ENCODE measurements at regions not wholly inside any gene's neighbourhood (a gene's known extent, or its start where the extent isn't known, plus 50 kb on each side); places are given as distances from the start of the nearest gene placed in this dataset.

DNA sequence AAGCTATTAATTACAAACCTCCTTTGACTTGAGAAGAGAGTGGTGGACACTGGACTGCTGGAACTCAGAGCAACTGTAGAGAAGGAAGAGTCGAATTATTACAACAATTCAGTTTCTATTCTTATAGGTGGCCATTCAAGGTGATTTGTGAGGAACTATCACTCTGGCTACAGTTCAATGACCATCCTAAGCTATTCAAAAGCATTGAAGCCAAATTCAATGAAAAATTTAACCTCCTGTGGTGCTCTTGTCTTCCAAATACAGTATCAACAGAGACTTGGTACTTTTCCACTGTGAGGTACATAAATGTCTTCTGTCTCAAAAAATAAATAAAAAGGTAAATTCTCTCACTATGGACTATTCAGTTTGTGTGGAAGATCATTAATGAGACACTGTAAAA lies 513.3 kb upstream of the SEMA6D start:
- Histone ChIP-seq H3K56ac (ENCODE audit: extremely low read depth, insufficient read depth, low read length) (no peak overlapping the region), H3K23ac (ENCODE audit: low read depth, low read length) (no peak overlapping the region), H3K9ac (ENCODE audit: low read depth, low read length) (no peak overlapping the region), H4K91ac (ENCODE audit: insufficient read depth, low read depth, low read length) (no peak overlapping the region), H3K27me3 (ENCODE audit: control insufficient read depth, insufficient read depth, low read length) (peaks cover 2% of the 10 kb centered on the region; the same call in 1 of the 2 replicates), H3K79me1 (ENCODE audit: low read depth in 1 of 2, low read length in 2 of 2) (no peaks in the 10 kb centered on the region), H2AK9ac (replicated peaks; ENCODE audit: low read depth, low read length, poor library complexity) (no peak overlapping the region), H2BK5ac (ENCODE audit: low read depth, low read length, poor library complexity, severe bottlenecking) (no peak overlapping the region), H2BK120ac (ENCODE audit: low read depth, low read length) (no peak overlapping the region), H4K8ac (ENCODE audit: low read depth in 2 of 2, low read length in 2 of 2) (no peak overlapping the region), H4K5ac (ENCODE audit: low read depth, low read length) (no peak overlapping the region), H3K9me3 (ENCODE audit: control insufficient read depth, insufficient read depth, low read length) (no peaks in the 10 kb centered on the region), H2AK5ac (ENCODE audit: low read depth, low read length) (no peak overlapping the region), H2BK20ac (ENCODE audit: low read depth, low read length) (no peak overlapping the region), H3K9me1 (ENCODE audit: insufficient read depth, low read length) (no peaks in the 10 kb centered on the region), H4K20me1 (ENCODE audit: insufficient read depth, low read length) (no peaks in the 10 kb centered on the region), H3K27ac (ENCODE audit: insufficient read depth, low read length) (no peak overlapping the region), H3K14ac (replicated peaks; ENCODE audit: low read depth, low read length) (no peak overlapping the region), H2AFZ (replicated peaks; ENCODE audit: low read length, poor library complexity) (no peak overlapping the region), H3K4me1 (ENCODE audit: control insufficient read depth, insufficient read depth, low read length) (no peaks in the 10 kb centered on the region), H2BK15ac (ENCODE audit: low read depth, low read length) (no peak overlapping the region), H3K18ac (ENCODE audit: low read depth, low read length) (no peak overlapping the region), H3K4me2 (ENCODE audit: low read depth, low read length) (no peak overlapping the region), H3K36me3 (ENCODE audit: control insufficient read depth, insufficient read depth, low read length) (no peaks in the 10 kb centered on the region), H3K4me3 (ENCODE audit: insufficient read depth, low read depth, low read length) (no peak overlapping the region), H3K4ac (ENCODE audit: low read depth, low read length) (no peak overlapping the region)
- ChIA-PET CTCF (interaction anchor here (1.0 to 1.1 kb wide), 2 partner anchors 784 to 1080 kb away, joined by 3 read pairs; no protein-coding TSS in a partner anchor), POLR2A (ENCODE audit: unreplicated experiment) (no interaction called here)
- no peak for DNase-seq
- TF ChIP-seq FOS (IDR thresholded peaks at IDR 0.05; ENCODE audit: low read depth, low read length) (no peak), RAD21 (IDR thresholded peaks at IDR 0.05; ENCODE audit: low read length) (no peak), CHD1 (IDR thresholded peaks at IDR 0.05; ENCODE audit: low read depth, low read length) (no peak), SMC3 (IDR thresholded peaks at IDR 0.05; ENCODE audit: low read depth, low read length) (no peak), MXI1 (IDR thresholded peaks at IDR 0.05; ENCODE audit: borderline replicate concordance, low read depth, low read length) (no peak), POLR2A (IDR thresholded peaks at IDR 0.05; ENCODE audit: low read depth, low read length) (no peak), NFE2L2 (IDR thresholded peaks at IDR 0.05; ENCODE audit: low read depth, low read length) (no peak), RFX5 (IDR thresholded peaks at IDR 0.05; ENCODE audit: low read depth, low read length) (no peak), RCOR1 (IDR thresholded peaks at IDR 0.05; ENCODE audit: insufficient replicate concordance, low read length) (no peak), BHLHE40 (IDR thresholded peaks at IDR 0.05; ENCODE audit: low read depth, low read length) (no peak), MAZ (IDR thresholded peaks at IDR 0.05; ENCODE audit: borderline replicate concordance, low read depth, low read length) (no peak), MAFK (IDR thresholded peaks at IDR 0.05; ENCODE audit: low read depth, low read length) (no peak), CEBPB (IDR thresholded peaks at IDR 0.05; ENCODE audit: low read depth, low read length) (no peak)
- TF ChIP-seq, protein P1, sequence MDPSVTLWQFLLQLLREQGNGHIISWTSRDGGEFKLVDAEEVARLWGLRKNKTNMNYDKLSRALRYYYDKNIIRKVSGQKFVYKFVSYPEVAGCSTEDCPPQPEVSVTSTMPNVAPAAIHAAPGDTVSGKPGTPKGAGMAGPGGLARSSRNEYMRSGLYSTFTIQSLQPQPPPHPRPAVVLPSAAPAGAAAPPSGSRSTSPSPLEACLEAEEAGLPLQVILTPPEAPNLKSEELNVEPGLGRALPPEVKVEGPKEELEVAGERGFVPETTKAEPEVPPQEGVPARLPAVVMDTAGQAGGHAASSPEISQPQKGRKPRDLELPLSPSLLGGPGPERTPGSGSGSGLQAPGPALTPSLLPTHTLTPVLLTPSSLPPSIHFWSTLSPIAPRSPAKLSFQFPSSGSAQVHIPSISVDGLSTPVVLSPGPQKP (IDR thresholded peaks at IDR 0.05; ENCODE audit: borderline replicate concordance, low read depth, low read length), result no peak
- TF ChIP-seq, protein P2, sequence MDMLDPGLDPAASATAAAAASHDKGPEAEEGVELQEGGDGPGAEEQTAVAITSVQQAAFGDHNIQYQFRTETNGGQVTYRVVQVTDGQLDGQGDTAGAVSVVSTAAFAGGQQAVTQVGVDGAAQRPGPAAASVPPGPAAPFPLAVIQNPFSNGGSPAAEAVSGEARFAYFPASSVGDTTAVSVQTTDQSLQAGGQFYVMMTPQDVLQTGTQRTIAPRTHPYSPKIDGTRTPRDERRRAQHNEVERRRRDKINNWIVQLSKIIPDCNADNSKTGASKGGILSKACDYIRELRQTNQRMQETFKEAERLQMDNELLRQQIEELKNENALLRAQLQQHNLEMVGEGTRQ (IDR thresholded peaks at IDR 0.05; ENCODE audit: low read depth, low read length), result no peak
- TF ChIP-seq, protein P3, sequence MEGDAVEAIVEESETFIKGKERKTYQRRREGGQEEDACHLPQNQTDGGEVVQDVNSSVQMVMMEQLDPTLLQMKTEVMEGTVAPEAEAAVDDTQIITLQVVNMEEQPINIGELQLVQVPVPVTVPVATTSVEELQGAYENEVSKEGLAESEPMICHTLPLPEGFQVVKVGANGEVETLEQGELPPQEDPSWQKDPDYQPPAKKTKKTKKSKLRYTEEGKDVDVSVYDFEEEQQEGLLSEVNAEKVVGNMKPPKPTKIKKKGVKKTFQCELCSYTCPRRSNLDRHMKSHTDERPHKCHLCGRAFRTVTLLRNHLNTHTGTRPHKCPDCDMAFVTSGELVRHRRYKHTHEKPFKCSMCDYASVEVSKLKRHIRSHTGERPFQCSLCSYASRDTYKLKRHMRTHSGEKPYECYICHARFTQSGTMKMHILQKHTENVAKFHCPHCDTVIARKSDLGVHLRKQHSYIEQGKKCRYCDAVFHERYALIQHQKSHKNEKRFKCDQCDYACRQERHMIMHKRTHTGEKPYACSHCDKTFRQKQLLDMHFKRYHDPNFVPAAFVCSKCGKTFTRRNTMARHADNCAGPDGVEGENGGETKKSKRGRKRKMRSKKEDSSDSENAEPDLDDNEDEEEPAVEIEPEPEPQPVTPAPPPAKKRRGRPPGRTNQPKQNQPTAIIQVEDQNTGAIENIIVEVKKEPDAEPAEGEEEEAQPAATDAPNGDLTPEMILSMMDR (conservative IDR thresholded peaks at IDR 0.05; ENCODE audit: low read depth, low read length), result no peak
- no peak for ATAC-seq (ENCODE audit: low read depth)
- BruUV-seq (replicated peaks), result no TSS peak
- in situ Hi-C loops (cut with MboI; ENCODE audit: low sequenced_read_pairs), result no loop called here
- WGBS, 2 experiments (ENCODE audit: extremely low coverage in 2 of 2, insufficient read length in 1 of 2), result no CpG with 5 or more reads among the region's 1 CpG
- dilution Hi-C loops (cut with HindIII; ENCODE audit: low sequenced_read_pairs, unreplicated experiment), result no loop called here
- intact Hi-C loops (cut with micrococcal nuclease), result no loop called here

Measured in IMR-90 (cell line).